Esophagus squamous epithelium (tissue), 5 donors: ENCODE measurements at regions not wholly inside any gene's neighbourhood (a gene's known extent, or its start where the extent isn't known, plus 50 kb on each side); places are given as distances from the start of the nearest gene placed in this dataset.
A peak's percentile ranks its signal among the peaks of the same experiment; 100 is the strongest.

ENCODE experiments used
- DNase-seq: peaks from one replicate; lab custom pipeline; 2025; lab: John Stamatoyannopoulos, UW
- H3K27ac ChIP-seq, 4 donors: fragments of 200-600 bp; sonication (generic); one replicate each; pipeline ENCODE4 v1.5.1; 2016 to 2019; ENCODE audit warnings: mild to moderate bottlenecking in 1 of 4
- H3K27me3 ChIP-seq, 4 donors: fragments of 200-600 bp; sonication (generic); 1 replicate in 3 of 4; 2 replicates in 1 of 4; pipeline versions ENCODE4 v1.5.1 to v1.6.0; 2017 to 2021; ENCODE audit warnings: antibody characterized with exemption in 1 of 4
- H3K36me3 ChIP-seq, 3 donors: fragments of 200-600 bp; sonication (generic); one replicate each; pipeline ENCODE4 v1.5.1; 2016 to 2019
- H3K4me1 ChIP-seq, 3 donors: fragments of 200-600 bp; sonication (generic); one replicate each; pipeline ENCODE4 v1.5.1; 2017 to 2019
- H3K4me3 ChIP-seq, 4 donors: fragments of 200-600 bp; sonication (generic); 1 replicate in 3 of 4; 2 replicates in 1 of 4; pipeline ENCODE4 v1.5.1; 2016 to 2019; ENCODE audit warnings: mild to moderate bottlenecking in 2 of 4, moderate library complexity in 1 of 4
- H3K9me3 ChIP-seq, 3 donors: fragments of 200-600 bp; sonication (generic); one replicate each; pipeline ENCODE4 v1.5.1; 2016 to 2019
- POLR2A ChIP-seq, 4 donors: fragments of 450-650 bp; IDR thresholded peaks; one replicate each; pipeline ENCODE4 v1.6.1; 2017; ENCODE audit warnings: antibody characterized with exemption in 4 of 4, mild to moderate bottlenecking in 4 of 4, moderate library complexity in 3 of 4
- WGBS, 2 donors: methylation state at CpG; one replicate each; pipeline ENCODE4 v1.1.5; 2018; 5-methylcytosine and 5-hydroxymethylcytosine counted together
- intact Hi-C: fragments of 100-400 bp; cut with DNase I; formaldehyde crosslinking; loops from one replicate; pipeline ENCODE4 v1.15.0; 2022
- TF ChIP-seq, protein P1 (sequence below), 6 experiments: fragments of 450-650 bp in 4 of 6; fragments of 200-600 bp in 2 of 6; sonication (generic) in 2 of 6; IDR thresholded peaks; one replicate each; pipeline ENCODE4 v1.5.1; 2016 to 2019; ENCODE audit warnings: antibody characterized with exemption in 6 of 6, mild to moderate bottlenecking in 4 of 6, moderate library complexity in 4 of 6
- donor health status: DM: yes; HTN: yes; CAD: no.

- H3K4me3 ChIP-seq, result no peak overlapping the region
- H3K9me3 ChIP-seq, result no peaks in the 10 kb centered on the region
- TF ChIP-seq, protein P1, sequence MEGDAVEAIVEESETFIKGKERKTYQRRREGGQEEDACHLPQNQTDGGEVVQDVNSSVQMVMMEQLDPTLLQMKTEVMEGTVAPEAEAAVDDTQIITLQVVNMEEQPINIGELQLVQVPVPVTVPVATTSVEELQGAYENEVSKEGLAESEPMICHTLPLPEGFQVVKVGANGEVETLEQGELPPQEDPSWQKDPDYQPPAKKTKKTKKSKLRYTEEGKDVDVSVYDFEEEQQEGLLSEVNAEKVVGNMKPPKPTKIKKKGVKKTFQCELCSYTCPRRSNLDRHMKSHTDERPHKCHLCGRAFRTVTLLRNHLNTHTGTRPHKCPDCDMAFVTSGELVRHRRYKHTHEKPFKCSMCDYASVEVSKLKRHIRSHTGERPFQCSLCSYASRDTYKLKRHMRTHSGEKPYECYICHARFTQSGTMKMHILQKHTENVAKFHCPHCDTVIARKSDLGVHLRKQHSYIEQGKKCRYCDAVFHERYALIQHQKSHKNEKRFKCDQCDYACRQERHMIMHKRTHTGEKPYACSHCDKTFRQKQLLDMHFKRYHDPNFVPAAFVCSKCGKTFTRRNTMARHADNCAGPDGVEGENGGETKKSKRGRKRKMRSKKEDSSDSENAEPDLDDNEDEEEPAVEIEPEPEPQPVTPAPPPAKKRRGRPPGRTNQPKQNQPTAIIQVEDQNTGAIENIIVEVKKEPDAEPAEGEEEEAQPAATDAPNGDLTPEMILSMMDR (IDR thresholded peaks at IDR 0.05), result no peak
- TF ChIP-seq POLR2A (IDR thresholded peaks at IDR 0.05), result no peak
- intact Hi-C loops, result no loop called here
- 69 to 78% methylated on average over 3 of the region's 3 CpGs for WGBS, 2 donors
- no peaks in the 10 kb centered on the region for H3K27me3 ChIP-seq
- peaks cover 0 to 10% (median 0%) of the 10 kb centered on the region in 3 donors for H3K4me1 ChIP-seq
- no peak overlapping the region for H3K27ac ChIP-seq
- no peaks in the 10 kb centered on the region for H3K36me3 ChIP-seq
- DNase-seq, result no peak
These were observed 168.1 kb downstream of the ADAMTS15 start for GRCh38 chr11:130616573-130616972.

GRCh38 chr11:130617001-130617400 is 168.6 kb downstream of the ADAMTS15 start:
- Histone ChIP-seq H3K36me3 (no peaks in the 10 kb centered on the region), H3K27ac (no peak overlapping the region), H3K4me1 (peaks cover 0 to 7% (median 0%) of the 10 kb centered on the region in 3 donors), H3K4me3 (no peak overlapping the region), H3K9me3 (no peaks in the 10 kb centered on the region), H3K27me3 (no peaks in the 10 kb centered on the region)
- no peak for DNase-seq
- 77 to 82% methylated on average over 5 of the region's 5 CpGs for WGBS, 2 donors
- TF ChIP-seq, protein P1 (IDR thresholded peaks at IDR 0.05), result no peak
- no peak for TF ChIP-seq POLR2A (IDR thresholded peaks at IDR 0.05)
- intact Hi-C loops, result no loop called here

- WGBS, 2 donors, result 70 to 85% methylated on average over 4 of the region's 4 CpGs
- Histone ChIP-seq H3K4me1 (peaks cover 0 to 8% (median 3%) of the 10 kb centered on the region in 3 donors), H3K27me3 (no peaks in the 10 kb centered on the region), H3K36me3 (no peaks in the 10 kb centered on the region), H3K27ac (no peak overlapping the region), H3K9me3 (no peaks in the 10 kb centered on the region), H3K4me3 (no peak overlapping the region)
- TF ChIP-seq, protein P1 (IDR thresholded peaks at IDR 0.05), result no peak
- no peak for TF ChIP-seq POLR2A (IDR thresholded peaks at IDR 0.05)
- intact Hi-C loops, result no loop called here
- no peak for DNase-seq
These were observed 172.1 kb downstream of the ADAMTS15 start for GRCh38 chr11:130620548-130620947.

GRCh38 chr11:130622141-130622542 is 173.7 kb downstream of the ADAMTS15 start:
- Histone ChIP-seq H3K4me3 (no peak overlapping the region), H3K36me3 (no peaks in the 10 kb centered on the region), H3K9me3 (no peaks in the 10 kb centered on the region), H3K4me1 (peaks cover 0 to 8% (median 3%) of the 10 kb centered on the region in 3 donors), H3K27ac (no peak overlapping the region), H3K27me3 (no peaks in the 10 kb centered on the region)
- intact Hi-C loops, result no loop called here
- TF ChIP-seq, protein P1 (IDR thresholded peaks at IDR 0.05), result no peak
- no peak for TF ChIP-seq POLR2A (IDR thresholded peaks at IDR 0.05)
- DNase-seq, result no peak
- WGBS, 2 donors, result 70 to 74% methylated on average over 5 of the region's 5 CpGs

GRCh38 chr11:130623670-130624668 is 175.5 kb downstream of the ADAMTS15 start:
- no peaks in the 10 kb centered on the region for H3K36me3 ChIP-seq
- WGBS, 2 donors, result 62 to 67% methylated on average over 8 of the region's 8 CpGs
- no peak for DNase-seq
- peaks cover 0 to 8% (median 3%) of the 10 kb centered on the region in 3 donors for H3K4me1 ChIP-seq
- no peak for TF ChIP-seq POLR2A (IDR thresholded peaks at IDR 0.05)
- intact Hi-C loops, result no loop called here
- peak overlapping the region in 2 of 4 donors; percentile 53 to 59 for H3K27ac ChIP-seq
- no peaks in the 10 kb centered on the region for H3K27me3 ChIP-seq
- no peaks in the 10 kb centered on the region for H3K9me3 ChIP-seq
- H3K4me3 ChIP-seq, result no peak overlapping the region
